GM19351 (cell line): ENCODE measurements at regions not wholly inside any gene's neighbourhood (a gene's known extent, or its start where the extent isn't known, plus 50 kb on each side); places are given as distances from the start of the nearest gene placed in this dataset.

ENCODE experiments used
- ATAC-seq: cut with Tn5 transposase; IDR thresholded peaks from one replicate; pipeline ENCODE4 v1.9.1; 2021; ENCODE audit warnings: mild to moderate bottlenecking, moderate library complexity; ENCODE audit not compliant: unreplicated experiment

- no peak for ATAC-seq
Measured at GRCh38 chr10:108812906-108813305, 1110.4 kb downstream of the XPNPEP1 start.

GRCh38 chr10:108812296-108812695 lies 1111.0 kb downstream of the XPNPEP1 start:
- ATAC-seq, result no peak

- no peak for ATAC-seq
Measured at GRCh38 chr10:108808228-108808627, 1115.1 kb downstream of the XPNPEP1 start.

GRCh38 chr10:108801775-108802517 lies 1121.4 kb downstream of the XPNPEP1 start:
- ATAC-seq, result no peak

- ATAC-seq, result no peak
Measured at GRCh38 chr10:108801220-108801619, 1122.1 kb downstream of the XPNPEP1 start.

- ATAC-seq, result no peak
Measured at GRCh38 chr10:108797573-108797972, 1125.7 kb downstream of the XPNPEP1 start.

GRCh38 chr10:108791794-108792474 lies 1131.4 kb downstream of the XPNPEP1 start:
- ATAC-seq, result no peak

- ATAC-seq, result no peak
Measured at GRCh38 chr10:108791030-108791429, 1132.3 kb downstream of the XPNPEP1 start.

GRCh38 chr10:108789919-108790318 lies 1133.4 kb downstream of the XPNPEP1 start:
- ATAC-seq, result peak; percentile 70

- no peak for ATAC-seq
Measured at GRCh38 chr10:108789336-108789735, 1134.0 kb downstream of the XPNPEP1 start.

- ATAC-seq, result no peak
Measured at GRCh38 chr10:108788891-108789290, 1134.4 kb downstream of the XPNPEP1 start.

- ATAC-seq, result no peak
Measured at GRCh38 chr10:108787932-108788331, 1135.4 kb downstream of the XPNPEP1 start.

GRCh38 chr10:108785011-108785410 lies 1138.3 kb downstream of the XPNPEP1 start:
- no peak for ATAC-seq

GRCh38 chr10:108784534-108784933 lies 1138.8 kb downstream of the XPNPEP1 start:
- ATAC-seq, result no peak

GRCh38 chr10:108783897-108784296 lies 1139.4 kb downstream of the XPNPEP1 start:
- ATAC-seq, result peak; percentile 88

- no peak for ATAC-seq
Measured at GRCh38 chr10:108782411-108782810, 1140.9 kb downstream of the XPNPEP1 start.

- no peak for ATAC-seq
Measured at GRCh38 chr10:108779501-108779900, 1143.8 kb downstream of the XPNPEP1 start.

- ATAC-seq, result no peak
Measured at GRCh38 chr10:108775911-108776475, 1147.3 kb downstream of the XPNPEP1 start.

- ATAC-seq, result no peak
Measured at GRCh38 chr10:108771106-108771505, 1152.2 kb downstream of the XPNPEP1 start.

- no peak for ATAC-seq
Measured at GRCh38 chr10:108765794-108766193, 1157.5 kb downstream of the XPNPEP1 start.

- ATAC-seq, result no peak
Measured at GRCh38 chr10:108757946-108758345, 1165.4 kb downstream of the XPNPEP1 start.

GRCh38 chr10:108755646-108756045 lies 1167.7 kb downstream of the XPNPEP1 start:
- no peak for ATAC-seq
